Spleen (tissue), 11 donors: ENCODE measurements at regions not wholly inside any gene's neighbourhood (a gene's known extent, or its start where the extent isn't known, plus 50 kb on each side); places are given as distances from the start of the nearest gene placed in this dataset.

Source experiments
- DNase-seq: peaks from one replicate; pipeline ENCODE4 v3.0.0-alpha.2; 2020
- H3K27ac ChIP-seq, 8 donors: fragments of 200-600 bp; sonication (generic) in 7 of 8; 1 replicate in 4 of 8; 2 replicates in 4 of 8; pipeline versions ENCODE4 v1.5.0 to v1.8.0; 2016 to 2021; ENCODE audit warnings: inconsistent platforms in 4 of 8, mild to moderate bottlenecking in 4 of 8, moderate library complexity in 1 of 8
- H3K27me3 ChIP-seq, 7 donors: fragments of 200-600 bp; sonication (generic) in 6 of 7; replicated peaks in 1 of 7; 1 replicate in 4 of 7; 2 replicates in 3 of 7; pipeline versions ENCODE4 v1.5.0 to v1.8.0; 2016 to 2021; ENCODE audit warnings: inconsistent platforms in 3 of 7, mild to moderate bottlenecking in 1 of 7
- H3K36me3 ChIP-seq, 6 donors: fragments of 200-600 bp; sonication (generic) in 5 of 6; 1 replicate in 4 of 6; 2 replicates in 2 of 6; pipeline versions ENCODE4 v1.5.0 to v1.8.0; 2016 to 2021; ENCODE audit warnings: inconsistent platforms in 2 of 6
- H3K4me1 ChIP-seq, 6 donors: fragments of 200-600 bp; sonication (generic) in 5 of 6; 1 replicate in 3 of 6; 2 replicates in 3 of 6; pipeline versions ENCODE4 v1.5.0 to v1.8.0; 2016 to 2021; ENCODE audit warnings: inconsistent platforms in 3 of 6
- H3K4me3 ChIP-seq, 8 donors: fragments of 200-600 bp; sonication (generic) in 7 of 8; 1 replicate in 4 of 8; 2 replicates in 4 of 8; pipeline versions ENCODE4 v1.5.0 to v1.8.0; 2016 to 2021; ENCODE audit warnings: inconsistent platforms in 4 of 8, mild to moderate bottlenecking in 4 of 8, moderate library complexity in 2 of 8
- H3K9me3 ChIP-seq, 8 donors: fragments of 200-600 bp; sonication (generic) in 7 of 8; 1 replicate in 4 of 8; 2 replicates in 4 of 8; pipeline versions ENCODE4 v1.5.0 to v1.8.0; 2016 to 2021; ENCODE audit warnings: inconsistent platforms in 4 of 8
- POLR2A ChIP-seq, 3 donors: fragments of 450-650 bp; IDR thresholded peaks; one replicate each; pipeline ENCODE4 v1.5.1; 2017; ENCODE audit warnings: antibody characterized with exemption in 3 of 3, mild to moderate bottlenecking in 1 of 3
- POLR2AphosphoS5 ChIP-seq, 3 donors: sonication (generic); formaldehyde crosslinking; IDR thresholded peaks; one replicate each; pipeline ENCODE4 v1.5.1; 2017; ENCODE audit warnings: antibody characterized with exemption in 3 of 3
- WGBS, 5 donors: extraction: QIAGEN DNeasy Blood & Tissue Kit in 3 of 5; methylation state at CpG; one replicate each; pipeline versions ENCODE4 v1.1.5 to v1.1.7; 2013 to 2018; 5-methylcytosine and 5-hydroxymethylcytosine counted together
- intact Hi-C: fragments of 100-400 bp; cut with DNase I; formaldehyde crosslinking; loops from one replicate; pipeline ENCODE4 v1.15.0; 2023; ENCODE audit warnings: low total_unique reads
- TF ChIP-seq, protein P1 (sequence below), 11 experiments: fragments of 200-600 bp in 7 of 11; fragments of 450-650 bp in 4 of 11; sonication (generic) in 4 of 11; IDR thresholded peaks in 8 of 11; conservative IDR thresholded peaks in 3 of 11; 1 replicate in 7 of 11; 2 replicates in 4 of 11; pipeline versions ENCODE4 v1.4.0 to v1.8.0; 2016 to 2021; ENCODE audit warnings: antibody characterized with exemption in 11 of 11, inconsistent platforms in 4 of 11, mild to moderate bottlenecking in 1 of 11
- donor health status: healthy with polysubstance abuse.
- donor health status: DM: no; HTN: no; CAD: no; lungs with moderate emphysema.
- donor health status: DM: no; HTN: no; CAD: no.
- donor health status: Bipolar disorder and iron deficiency.
- donor health status: healthy.
- donor health status: DM: no; HTN: no; CAD: no.
- donor health status: DM: yes; HTN: yes; CAD: no.

DNA sequence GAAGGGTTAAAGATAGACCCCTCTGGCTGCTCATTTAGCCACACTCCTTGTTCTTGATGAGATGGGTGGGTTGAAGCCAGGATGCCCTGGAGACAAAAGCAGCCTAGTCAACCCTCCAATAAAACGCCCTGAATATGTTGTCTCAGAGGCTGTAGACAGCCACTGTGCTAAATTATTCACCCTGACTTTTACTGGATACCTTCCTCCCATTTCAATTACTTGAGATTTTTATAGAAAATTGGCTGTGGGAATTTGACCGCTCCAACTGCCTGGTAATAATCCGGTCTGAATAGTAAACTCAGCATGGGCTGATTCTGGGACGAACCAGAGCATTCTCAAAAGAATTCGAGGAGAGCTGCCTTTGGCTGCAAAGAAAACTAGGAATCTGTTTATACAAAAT is 104.2 kb downstream of the SNX18 start:
- H3K9me3 ChIP-seq = peaks cover 0 to 3% (median 0%) of the 10 kb centered on the region in 8 donors
- DNase-seq = no peak
- WGBS, 5 donors = 88 to 96% (median 94%) methylated on average over 5 of the region's 5 CpGs
- no peaks in the 10 kb centered on the region for H3K27me3 ChIP-seq
- TF ChIP-seq POLR2A (IDR thresholded peaks at IDR 0.05) (no peak), POLR2AphosphoS5 (IDR thresholded peaks at IDR 0.05) (no peak)
- TF ChIP-seq, protein P1, sequence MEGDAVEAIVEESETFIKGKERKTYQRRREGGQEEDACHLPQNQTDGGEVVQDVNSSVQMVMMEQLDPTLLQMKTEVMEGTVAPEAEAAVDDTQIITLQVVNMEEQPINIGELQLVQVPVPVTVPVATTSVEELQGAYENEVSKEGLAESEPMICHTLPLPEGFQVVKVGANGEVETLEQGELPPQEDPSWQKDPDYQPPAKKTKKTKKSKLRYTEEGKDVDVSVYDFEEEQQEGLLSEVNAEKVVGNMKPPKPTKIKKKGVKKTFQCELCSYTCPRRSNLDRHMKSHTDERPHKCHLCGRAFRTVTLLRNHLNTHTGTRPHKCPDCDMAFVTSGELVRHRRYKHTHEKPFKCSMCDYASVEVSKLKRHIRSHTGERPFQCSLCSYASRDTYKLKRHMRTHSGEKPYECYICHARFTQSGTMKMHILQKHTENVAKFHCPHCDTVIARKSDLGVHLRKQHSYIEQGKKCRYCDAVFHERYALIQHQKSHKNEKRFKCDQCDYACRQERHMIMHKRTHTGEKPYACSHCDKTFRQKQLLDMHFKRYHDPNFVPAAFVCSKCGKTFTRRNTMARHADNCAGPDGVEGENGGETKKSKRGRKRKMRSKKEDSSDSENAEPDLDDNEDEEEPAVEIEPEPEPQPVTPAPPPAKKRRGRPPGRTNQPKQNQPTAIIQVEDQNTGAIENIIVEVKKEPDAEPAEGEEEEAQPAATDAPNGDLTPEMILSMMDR (IDR thresholded peaks at IDR 0.05 in 8 of 11, conservative IDR thresholded peaks at IDR 0.05 in 3 of 11) = no peak
- no peaks in the 10 kb centered on the region for H3K36me3 ChIP-seq
- intact Hi-C loops = no loop called here
- peaks cover 0 to 44% (median 9%) of the 10 kb centered on the region in 6 donors for H3K4me1 ChIP-seq
- H3K4me3 ChIP-seq = no peak overlapping the region
- no peak overlapping the region for H3K27ac ChIP-seq

DNA sequence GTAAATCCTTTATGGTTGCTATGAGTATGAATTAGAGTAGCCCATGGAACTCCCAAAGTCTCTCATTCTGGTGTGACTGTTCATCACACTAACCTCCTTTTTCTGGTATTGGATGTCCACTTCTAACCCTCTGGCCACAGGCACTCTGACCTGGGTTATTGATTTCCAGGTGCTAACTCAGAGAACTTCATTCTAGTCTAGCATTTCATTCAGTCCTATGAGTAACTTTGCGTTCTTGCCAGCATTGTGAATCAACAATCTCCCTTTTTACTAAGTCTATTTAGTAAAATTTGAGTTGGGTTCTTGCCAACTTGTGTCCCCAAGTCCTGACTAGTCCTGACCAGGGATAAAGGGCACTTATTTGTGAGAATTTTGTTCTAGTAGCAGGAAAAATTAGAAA is 103.5 kb downstream of the SNX18 start:
- DNase-seq = no peak
- intact Hi-C loops = no loop called here
- TF ChIP-seq POLR2A (IDR thresholded peaks at IDR 0.05) (no peak), POLR2AphosphoS5 (IDR thresholded peaks at IDR 0.05) (no peak)
- TF ChIP-seq, protein P1 (IDR thresholded peaks at IDR 0.05 in 8 of 11, conservative IDR thresholded peaks at IDR 0.05 in 3 of 11) = no peak
- 91 to 100% (median 95%) methylated on average over 1 of the region's 1 CpG for WGBS, 5 donors
- H3K4me1 ChIP-seq = peaks cover 0 to 44% (median 12%) of the 10 kb centered on the region in 6 donors
- no peak overlapping the region for H3K4me3 ChIP-seq
- H3K36me3 ChIP-seq = no peaks in the 10 kb centered on the region
- H3K27me3 ChIP-seq = no peaks in the 10 kb centered on the region
- H3K27ac ChIP-seq = peak overlapping the region in 2 of 8 donors; percentile 66 to 71
- H3K9me3 ChIP-seq = peaks cover 0 to 3% (median 0%) of the 10 kb centered on the region in 8 donors

DNA sequence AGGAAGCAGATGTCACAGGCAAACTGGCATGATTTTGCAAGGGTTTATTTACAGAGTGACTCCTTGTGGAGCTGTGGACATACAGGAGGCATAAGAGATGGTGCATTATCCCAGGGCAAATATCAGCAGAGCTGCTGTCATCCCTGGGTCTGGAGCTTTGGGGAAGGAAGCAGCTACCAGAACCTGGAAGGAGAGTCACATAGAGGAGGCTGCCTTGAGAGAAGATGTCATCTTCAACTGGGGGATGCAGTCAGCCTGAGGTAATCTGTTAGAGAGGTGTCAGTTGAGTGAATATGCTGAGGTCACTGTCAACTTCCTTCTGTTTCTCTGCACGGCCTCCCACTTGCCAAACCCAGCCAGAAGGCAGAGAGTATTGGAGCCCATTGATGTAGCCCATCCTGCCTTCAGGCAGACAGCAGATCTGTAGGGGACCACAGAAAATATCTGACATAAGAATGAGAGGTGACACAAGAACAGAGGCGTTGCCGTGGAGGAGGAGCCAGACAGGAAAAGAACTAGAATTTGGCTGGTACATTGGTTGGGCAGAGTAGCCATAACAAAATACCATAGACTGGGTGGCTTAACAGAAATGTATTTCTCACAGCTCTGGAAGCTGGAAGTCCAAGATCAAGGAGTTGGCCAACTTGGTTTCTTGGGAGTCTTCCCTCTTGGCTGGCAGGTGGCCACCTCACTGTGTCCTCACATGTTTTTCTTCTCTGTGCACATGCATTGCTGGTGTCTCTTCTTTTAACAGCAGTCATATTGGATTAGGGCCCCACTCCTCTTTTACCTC is 102.8 kb downstream of the SNX18 start:
- Histone ChIP-seq H3K36me3 (no peaks in the 10 kb centered on the region), H3K27ac (peak overlapping the region in 6 of 8 donors; percentile 24 to 76 (median 68)), H3K4me1 (peaks cover 0 to 49% (median 17%) of the 10 kb centered on the region in 6 donors), H3K4me3 (peak overlapping the region in 1 of 8 donors; percentile 13), H3K27me3 (no peaks in the 10 kb centered on the region), H3K9me3 (peaks cover 0 to 3% (median 0%) of the 10 kb centered on the region in 8 donors)
- intact Hi-C loops = no loop called here
- WGBS, 5 donors = 37 to 69% (median 55%) methylated on average over 3 of the region's 3 CpGs
- TF ChIP-seq, protein P1 (IDR thresholded peaks at IDR 0.05 in 8 of 11, conservative IDR thresholded peaks at IDR 0.05 in 3 of 11) = no peak
- TF ChIP-seq POLR2A (IDR thresholded peaks at IDR 0.05) = no peak
- TF ChIP-seq POLR2AphosphoS5 (IDR thresholded peaks at IDR 0.05) = no peak
- no peak for DNase-seq

DNA sequence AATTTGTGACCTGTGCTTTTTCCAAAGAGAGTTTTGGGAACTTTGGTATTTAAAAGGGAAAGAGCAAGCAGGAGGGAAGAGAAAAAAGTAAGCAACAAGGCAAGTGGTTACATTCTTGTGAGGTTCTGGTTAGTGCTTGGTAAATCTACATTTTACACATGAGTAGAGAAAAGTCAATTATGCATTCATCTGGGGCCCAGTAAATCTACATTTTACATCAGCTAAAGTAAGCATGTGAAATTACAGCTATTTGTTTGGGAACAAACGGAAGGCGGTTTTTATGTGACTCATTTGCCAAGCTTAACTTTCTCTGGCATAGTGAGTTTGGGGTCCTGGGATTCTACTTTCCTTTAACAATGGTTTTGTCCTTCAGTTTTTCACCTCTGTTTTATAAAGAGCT is 102.2 kb downstream of the SNX18 start:
- 64 to 93% (median 78%) methylated on average over 2 of the region's 2 CpGs for WGBS, 5 donors

More for the DNA sequence above, 102.2 kb downstream of the SNX18 start:
- no peak for TF ChIP-seq POLR2A (IDR thresholded peaks at IDR 0.05)
- TF ChIP-seq, protein P1 (IDR thresholded peaks at IDR 0.05 in 8 of 11, conservative IDR thresholded peaks at IDR 0.05 in 3 of 11) = no peak
- no peak for TF ChIP-seq POLR2AphosphoS5 (IDR thresholded peaks at IDR 0.05)
- Histone ChIP-seq H3K27ac (peak overlapping the region in 6 of 8 donors; percentile 24 to 76 (median 68)), H3K9me3 (peaks cover 0 to 3% (median 0%) of the 10 kb centered on the region in 8 donors), H3K4me3 (peak overlapping the region in 1 of 8 donors; percentile 13), H3K36me3 (no peaks in the 10 kb centered on the region), H3K27me3 (no peaks in the 10 kb centered on the region), H3K4me1 (peaks cover 0 to 45% (median 17%) of the 10 kb centered on the region in 6 donors)
- intact Hi-C loops = no loop called here
- no peak for DNase-seq
